ENCODE measurements at regions not wholly inside any gene's neighbourhood (a gene's known extent, or its start where the extent isn't known, plus 50 kb on each side); places are given as distances from the start of the nearest gene placed in this dataset.

GRCh38 chr2:226647621-226648518 is 151.8 kb downstream of the IRS1 start:
- no peak overlapping the region for H3K4me3 Mint-ChIP-seq
- peaks cover 0 to 18% (median 5%) of the 10 kb centered on the region in 5 donors for H3K27me3 Mint-ChIP-seq
- DNase-seq (no peak), ATAC-seq (no peak)
- intact Hi-C loops (cut with micrococcal nuclease) = no loop called here
- ChIA-PET POLR2A (no interaction called here), CTCF (no interaction called here)
- H3K9me3 Mint-ChIP-seq = peaks cover 0 to 18% (median 8%) of the 10 kb centered on the region in 11 donors
- H3K36me3 Mint-ChIP-seq = peaks cover 0 to 31% (median 4%) of the 10 kb centered on the region in 5 donors
- no peak overlapping the region for H3K27ac Mint-ChIP-seq
- Histone ChIP-seq H3K4me1 (ENCODE audit: control insufficient read depth in 2 of 2, insufficient read depth in 2 of 2, low read length in 2 of 2) (peaks cover 0 to 9% of the 10 kb centered on the region in 2 donors), H3K27ac (ENCODE audit: low read depth, low read length) (no peak overlapping the region), H3K9me3 (ENCODE audit: control insufficient read depth in 2 of 3, low read length in 3 of 3) (no peaks in the 10 kb centered on the region), H3K27me3 (ENCODE audit: control insufficient read depth in 2 of 2, insufficient read depth in 2 of 2, low read length in 2 of 2) (no peaks in the 10 kb centered on the region), H3K4me3 (ENCODE audit: low read length) (no peak overlapping the region), H3K36me3 (ENCODE audit: control insufficient read depth in 2 of 3, insufficient read depth in 3 of 3, low read length in 3 of 3) (no peaks in the 10 kb centered on the region)
- peaks cover 8 to 36% (median 23%) of the 10 kb centered on the region in 7 donors for H3K4me1 Mint-ChIP-seq

- H3K27ac ChIP-seq (ENCODE audit: low read depth, low read length) = no peak overlapping the region
- no peaks in the 10 kb centered on the region for H3K9me3 ChIP-seq (ENCODE audit: control insufficient read depth in 2 of 3, low read length in 3 of 3)
- Mint-ChIP-seq H3K4me3 (peak overlapping the region in 1 of 10 donors; percentile 6), H3K9me3 (peaks cover 0 to 27% (median 12%) of the 10 kb centered on the region in 11 donors), H3K27ac (no peak overlapping the region), H3K4me1 (peaks cover 0 to 4% (median 2%) of the 10 kb centered on the region in 7 donors), H3K36me3 (peaks cover 0 to 17% (median 3%) of the 10 kb centered on the region in 5 donors), H3K27me3 (peaks cover 0 to 15% (median 0%) of the 10 kb centered on the region in 5 donors)
- ChIA-PET CTCF (no interaction called here), POLR2A (no interaction called here)
- H3K36me3 ChIP-seq (ENCODE audit: control insufficient read depth in 2 of 3, insufficient read depth in 3 of 3, low read length in 3 of 3) = no peaks in the 10 kb centered on the region
- H3K4me1 ChIP-seq (ENCODE audit: control insufficient read depth in 2 of 2, insufficient read depth in 2 of 2, low read length in 2 of 2) = no peaks in the 10 kb centered on the region
- no peak for DNase-seq
- no peaks in the 10 kb centered on the region for H3K27me3 ChIP-seq (ENCODE audit: control insufficient read depth in 2 of 2, insufficient read depth in 2 of 2, low read length in 2 of 2)
- no peak overlapping the region for H3K4me3 ChIP-seq (ENCODE audit: low read length)
- no peak for ATAC-seq
- intact Hi-C loops (cut with micrococcal nuclease) = no loop called here
These were observed 155.2 kb downstream of the IRS1 start for GRCh38 chr2:226644399-226644865.

- POLR2A ChIA-PET = no interaction called here
- Histone ChIP-seq H3K9me3 (ENCODE audit: control insufficient read depth in 2 of 3, low read length in 3 of 3) (no peaks in the 10 kb centered on the region), H3K4me1 (ENCODE audit: control insufficient read depth in 2 of 2, insufficient read depth in 2 of 2, low read length in 2 of 2) (no peaks in the 10 kb centered on the region), H3K4me3 (ENCODE audit: low read length) (no peak overlapping the region), H3K27me3 (ENCODE audit: control insufficient read depth in 2 of 2, insufficient read depth in 2 of 2, low read length in 2 of 2) (no peaks in the 10 kb centered on the region), H3K27ac (ENCODE audit: low read depth, low read length) (no peak overlapping the region), H3K36me3 (ENCODE audit: control insufficient read depth in 2 of 3, insufficient read depth in 3 of 3, low read length in 3 of 3) (no peaks in the 10 kb centered on the region)
- Mint-ChIP-seq H3K36me3 (peaks cover 0 to 14% (median 0%) of the 10 kb centered on the region in 5 donors), H3K27me3 (peaks cover 0 to 16% (median 0%) of the 10 kb centered on the region in 5 donors), H3K9me3 (peaks cover 0 to 22% (median 7%) of the 10 kb centered on the region in 11 donors), H3K4me1 (peaks cover 0 to 3% (median 0%) of the 10 kb centered on the region in 7 donors), H3K27ac (no peak overlapping the region), H3K4me3 (no peak overlapping the region)
- CTCF ChIA-PET = no interaction called here
- ATAC-seq = no peak
- intact Hi-C loops (cut with micrococcal nuclease) = no loop called here
- no peak for DNase-seq
These were observed 155.7 kb downstream of the IRS1 start for GRCh38 chr2:226643946-226644282.

GRCh38 chr2:226643030-226643945 is 156.3 kb downstream of the IRS1 start:
- POLR2A ChIA-PET = no interaction called here
- no peaks in the 10 kb centered on the region for H3K9me3 ChIP-seq (ENCODE audit: control insufficient read depth in 2 of 3, low read length in 3 of 3)
- no peaks in the 10 kb centered on the region for H3K36me3 ChIP-seq (ENCODE audit: control insufficient read depth in 2 of 3, insufficient read depth in 3 of 3, low read length in 3 of 3)
- ATAC-seq = no peak
- no peak overlapping the region for H3K27ac ChIP-seq (ENCODE audit: low read depth, low read length)
- intact Hi-C loops (cut with micrococcal nuclease) = no loop called here
- no peaks in the 10 kb centered on the region for H3K27me3 ChIP-seq (ENCODE audit: control insufficient read depth in 2 of 2, insufficient read depth in 2 of 2, low read length in 2 of 2)
- peaks cover 0 to 3% (median 0%) of the 10 kb centered on the region in 7 donors for H3K4me1 Mint-ChIP-seq
- H3K4me1 ChIP-seq (ENCODE audit: control insufficient read depth in 2 of 2, insufficient read depth in 2 of 2, low read length in 2 of 2) = no peaks in the 10 kb centered on the region
- H3K27me3 Mint-ChIP-seq = peaks cover 0 to 16% (median 0%) of the 10 kb centered on the region in 5 donors
- H3K36me3 Mint-ChIP-seq = peaks cover 0 to 9% (median 0%) of the 10 kb centered on the region in 5 donors
- H3K9me3 Mint-ChIP-seq = peaks cover 0 to 16% (median 6%) of the 10 kb centered on the region in 11 donors
- CTCF ChIA-PET = no interaction called here
- no peak overlapping the region for H3K4me3 ChIP-seq (ENCODE audit: low read length)
- no peak overlapping the region for H3K27ac Mint-ChIP-seq
- no peak for DNase-seq
- no peak overlapping the region for H3K4me3 Mint-ChIP-seq

- Mint-ChIP-seq H3K36me3 (peaks cover 0 to 6% (median 0%) of the 10 kb centered on the region in 5 donors), H3K4me3 (no peak overlapping the region), H3K27me3 (peaks cover 0 to 27% (median 0%) of the 10 kb centered on the region in 5 donors), H3K27ac (no peak overlapping the region), H3K9me3 (peaks cover 0 to 16% (median 8%) of the 10 kb centered on the region in 11 donors), H3K4me1 (peaks cover 0 to 3% (median 0%) of the 10 kb centered on the region in 7 donors)
- Histone ChIP-seq H3K27me3 (ENCODE audit: control insufficient read depth in 2 of 2, insufficient read depth in 2 of 2, low read length in 2 of 2) (no peaks in the 10 kb centered on the region), H3K9me3 (ENCODE audit: control insufficient read depth in 2 of 3, low read length in 3 of 3) (no peaks in the 10 kb centered on the region), H3K27ac (ENCODE audit: low read depth, low read length) (no peak overlapping the region), H3K36me3 (ENCODE audit: control insufficient read depth in 2 of 3, insufficient read depth in 3 of 3, low read length in 3 of 3) (no peaks in the 10 kb centered on the region), H3K4me1 (ENCODE audit: control insufficient read depth in 2 of 2, insufficient read depth in 2 of 2, low read length in 2 of 2) (no peaks in the 10 kb centered on the region), H3K4me3 (ENCODE audit: low read length) (no peak overlapping the region)
- intact Hi-C loops (cut with micrococcal nuclease) = no loop called here
- ChIA-PET CTCF (no interaction called here), POLR2A (no interaction called here)
- DNase-seq = no peak
- ATAC-seq = no peak
These were observed 158.6 kb downstream of the IRS1 start for GRCh38 chr2:226641008-226641407.

GRCh38 chr2:226640501-226640900 is 159.1 kb downstream of the IRS1 start:
- no peak for ATAC-seq

More at GRCh38 chr2:226640501-226640900, 159.1 kb downstream of the IRS1 start:
- Histone ChIP-seq H3K4me3 (ENCODE audit: low read length) (no peak overlapping the region), H3K9me3 (ENCODE audit: control insufficient read depth in 2 of 3, low read length in 3 of 3) (no peaks in the 10 kb centered on the region), H3K27ac (ENCODE audit: low read depth, low read length) (no peak overlapping the region), H3K36me3 (ENCODE audit: control insufficient read depth in 2 of 3, insufficient read depth in 3 of 3, low read length in 3 of 3) (no peaks in the 10 kb centered on the region), H3K27me3 (ENCODE audit: control insufficient read depth in 2 of 2, insufficient read depth in 2 of 2, low read length in 2 of 2) (no peaks in the 10 kb centered on the region), H3K4me1 (ENCODE audit: control insufficient read depth in 2 of 2, insufficient read depth in 2 of 2, low read length in 2 of 2) (no peaks in the 10 kb centered on the region)
- no peak overlapping the region for H3K27ac Mint-ChIP-seq
- no peak overlapping the region for H3K4me3 Mint-ChIP-seq
- H3K4me1 Mint-ChIP-seq = peaks cover 0 to 3% (median 0%) of the 10 kb centered on the region in 7 donors
- peaks cover 0 to 27% (median 0%) of the 10 kb centered on the region in 5 donors for H3K27me3 Mint-ChIP-seq
- CTCF ChIA-PET = no interaction called here
- H3K9me3 Mint-ChIP-seq = peaks cover 0 to 16% (median 8%) of the 10 kb centered on the region in 11 donors
- H3K36me3 Mint-ChIP-seq = peaks cover 0 to 6% (median 0%) of the 10 kb centered on the region in 5 donors
- POLR2A ChIA-PET = no interaction called here
- intact Hi-C loops (cut with micrococcal nuclease) = no loop called here
- no peak for DNase-seq

All from naive thymus-derived CD4-positive, alpha-beta T cell (primary cell).